ENCODE measurements at regions not wholly inside any gene's neighbourhood (a gene's known extent, or its start where the extent isn't known, plus 50 kb on each side); places are given as distances from the start of the nearest gene placed in this dataset.

DNA sequence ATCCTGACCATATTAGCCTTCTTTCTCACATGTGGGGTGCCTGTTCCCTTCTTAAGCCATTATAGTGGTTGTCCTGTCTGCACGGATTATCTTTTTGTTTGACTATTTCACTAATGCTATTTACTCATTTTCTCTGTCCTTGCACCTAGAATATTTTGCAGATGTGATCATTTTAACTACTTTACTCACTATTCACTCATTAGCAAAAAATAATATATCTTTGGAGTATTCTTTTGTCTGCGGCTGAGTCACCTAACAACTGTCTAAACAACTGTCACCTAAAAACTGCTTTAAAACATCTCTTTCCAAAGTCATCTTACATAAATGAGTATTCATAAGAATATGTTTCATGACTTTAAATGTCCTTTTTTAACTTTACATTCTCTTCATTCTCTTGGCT is 87.4 kb downstream of the KCNJ2 start:
- TF ChIP-seq, protein P1, sequence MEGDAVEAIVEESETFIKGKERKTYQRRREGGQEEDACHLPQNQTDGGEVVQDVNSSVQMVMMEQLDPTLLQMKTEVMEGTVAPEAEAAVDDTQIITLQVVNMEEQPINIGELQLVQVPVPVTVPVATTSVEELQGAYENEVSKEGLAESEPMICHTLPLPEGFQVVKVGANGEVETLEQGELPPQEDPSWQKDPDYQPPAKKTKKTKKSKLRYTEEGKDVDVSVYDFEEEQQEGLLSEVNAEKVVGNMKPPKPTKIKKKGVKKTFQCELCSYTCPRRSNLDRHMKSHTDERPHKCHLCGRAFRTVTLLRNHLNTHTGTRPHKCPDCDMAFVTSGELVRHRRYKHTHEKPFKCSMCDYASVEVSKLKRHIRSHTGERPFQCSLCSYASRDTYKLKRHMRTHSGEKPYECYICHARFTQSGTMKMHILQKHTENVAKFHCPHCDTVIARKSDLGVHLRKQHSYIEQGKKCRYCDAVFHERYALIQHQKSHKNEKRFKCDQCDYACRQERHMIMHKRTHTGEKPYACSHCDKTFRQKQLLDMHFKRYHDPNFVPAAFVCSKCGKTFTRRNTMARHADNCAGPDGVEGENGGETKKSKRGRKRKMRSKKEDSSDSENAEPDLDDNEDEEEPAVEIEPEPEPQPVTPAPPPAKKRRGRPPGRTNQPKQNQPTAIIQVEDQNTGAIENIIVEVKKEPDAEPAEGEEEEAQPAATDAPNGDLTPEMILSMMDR (IDR thresholded peaks at IDR 0.05; ENCODE audit: partially characterized antibody, unreplicated experiment) = no peak
- Mint-ChIP-seq H3K36me3 (ENCODE audit: unreplicated experiment) (no peaks in the 10 kb centered on the region), H3K9me3 (ENCODE audit: unreplicated experiment) (no peaks in the 10 kb centered on the region), H3K4me1 (ENCODE audit: low read depth, unreplicated experiment) (no peaks in the 10 kb centered on the region), H3K4me3 (ENCODE audit: unreplicated experiment) (no peak overlapping the region), H3K27me3 (ENCODE audit: unreplicated experiment) (no peaks in the 10 kb centered on the region), H3K27ac (ENCODE audit: unreplicated experiment) (no peak overlapping the region)
- no peak for DNase-seq

DNA sequence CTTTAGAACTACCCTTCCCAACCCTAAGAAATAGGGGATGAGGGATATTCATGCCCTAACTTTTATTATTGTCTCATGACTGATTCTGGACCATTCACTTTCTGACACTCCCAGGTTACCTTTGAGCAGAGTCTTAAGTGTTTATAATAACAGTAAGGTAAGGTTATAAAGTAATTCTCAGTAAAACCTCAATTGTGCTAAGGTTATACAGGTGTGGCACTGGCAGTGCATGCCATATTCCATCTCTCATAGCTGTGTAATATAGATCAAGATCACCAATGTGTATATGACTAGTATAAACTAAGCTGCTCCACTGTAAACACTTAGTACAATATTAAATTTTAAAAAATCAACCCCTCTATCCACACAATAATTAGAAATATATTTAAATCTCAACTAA is 89.1 kb downstream of the KCNJ2 start:
- Mint-ChIP-seq H3K36me3 (ENCODE audit: unreplicated experiment) (no peaks in the 10 kb centered on the region), H3K27ac (ENCODE audit: unreplicated experiment) (no peak overlapping the region)

DNA sequence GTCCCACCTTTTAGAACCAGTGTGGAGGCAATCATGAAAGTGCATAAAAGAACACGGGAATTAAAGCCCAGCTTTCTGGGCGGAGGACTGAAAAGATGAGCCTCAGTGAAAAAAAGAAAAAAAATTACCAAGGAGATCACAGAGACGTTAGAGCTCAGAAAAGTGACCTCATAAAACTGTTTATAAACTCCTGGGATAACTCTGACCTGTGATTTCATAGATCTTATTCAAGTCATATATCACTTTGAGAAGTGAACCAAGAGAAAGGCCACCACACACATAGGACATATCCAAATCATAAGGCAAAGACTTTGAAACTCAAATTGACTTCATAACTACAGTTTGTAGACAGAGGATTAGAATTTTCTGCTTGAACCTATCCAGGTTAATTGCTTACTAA is 90.1 kb downstream of the KCNJ2 start:
- Mint-ChIP-seq H3K4me3 (ENCODE audit: unreplicated experiment) (no peak overlapping the region), H3K36me3 (ENCODE audit: unreplicated experiment) (no peaks in the 10 kb centered on the region), H3K9me3 (ENCODE audit: unreplicated experiment) (no peaks in the 10 kb centered on the region), H3K27me3 (ENCODE audit: unreplicated experiment) (no peaks in the 10 kb centered on the region), H3K27ac (ENCODE audit: unreplicated experiment) (no peak overlapping the region), H3K4me1 (ENCODE audit: low read depth, unreplicated experiment) (no peaks in the 10 kb centered on the region)
- TF ChIP-seq, protein P1 (IDR thresholded peaks at IDR 0.05; ENCODE audit: partially characterized antibody, unreplicated experiment) = no peak
- no peak for DNase-seq

More for the DNA sequence above, 89.1 kb downstream of the KCNJ2 start:
- DNase-seq = no peak
- Mint-ChIP-seq H3K4me1 (ENCODE audit: low read depth, unreplicated experiment) (no peaks in the 10 kb centered on the region), H3K9me3 (ENCODE audit: unreplicated experiment) (no peaks in the 10 kb centered on the region), H3K27me3 (ENCODE audit: unreplicated experiment) (no peaks in the 10 kb centered on the region), H3K4me3 (ENCODE audit: unreplicated experiment) (no peak overlapping the region)
- TF ChIP-seq, protein P1 (IDR thresholded peaks at IDR 0.05; ENCODE audit: partially characterized antibody, unreplicated experiment) = no peak

DNA sequence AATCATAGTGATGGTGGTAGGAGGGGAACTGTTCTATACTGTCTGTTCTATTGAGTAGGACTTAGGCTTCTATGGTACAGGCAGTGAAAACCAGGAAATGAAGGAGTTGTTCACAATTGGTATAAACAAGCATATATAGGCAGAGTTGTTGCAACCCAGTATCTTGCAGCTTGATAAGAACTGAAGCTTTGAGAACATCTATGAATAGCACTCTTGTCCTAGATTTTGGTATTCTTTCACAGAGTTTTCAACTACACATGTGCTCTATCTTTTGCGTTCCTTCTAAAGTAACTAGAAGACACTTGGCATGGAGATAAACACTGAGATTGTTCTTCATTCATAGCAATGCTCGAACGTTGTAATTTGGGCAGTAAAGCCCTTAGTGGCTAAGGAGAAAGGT is 91.8 kb downstream of the KCNJ2 start:
- no peaks in the 10 kb centered on the region for H3K27me3 Mint-ChIP-seq (ENCODE audit: unreplicated experiment)
- no peaks in the 10 kb centered on the region for H3K36me3 Mint-ChIP-seq (ENCODE audit: unreplicated experiment)

DNA sequence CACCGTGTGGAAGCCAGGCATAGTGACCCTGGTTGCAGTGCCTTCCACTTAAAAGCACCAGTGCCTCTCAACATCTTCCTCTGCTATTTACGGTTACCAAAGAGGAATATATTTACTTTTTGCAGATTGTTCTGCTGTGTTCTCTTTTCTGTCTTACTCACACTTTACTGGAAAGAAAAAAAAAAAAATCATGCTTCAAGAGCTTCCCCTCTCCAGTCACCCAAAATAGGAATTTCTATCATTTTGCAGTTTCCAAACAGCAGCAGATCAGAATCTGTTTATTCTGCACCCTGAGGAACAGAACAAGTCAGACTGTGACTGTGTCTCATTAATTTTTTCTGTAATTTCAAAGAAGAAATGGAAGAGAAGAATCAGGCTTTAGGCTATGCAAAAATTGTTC is 96.1 kb downstream of the KCNJ2 start:
- Mint-ChIP-seq H3K9me3 (ENCODE audit: unreplicated experiment) (no peaks in the 10 kb centered on the region), H3K36me3 (ENCODE audit: unreplicated experiment) (no peaks in the 10 kb centered on the region), H3K4me1 (ENCODE audit: low read depth, unreplicated experiment) (no peaks in the 10 kb centered on the region), H3K4me3 (ENCODE audit: unreplicated experiment) (no peak overlapping the region), H3K27me3 (ENCODE audit: unreplicated experiment) (no peaks in the 10 kb centered on the region), H3K27ac (ENCODE audit: unreplicated experiment) (no peak overlapping the region)
- DNase-seq = no peak
- TF ChIP-seq, protein P1 (IDR thresholded peaks at IDR 0.05; ENCODE audit: partially characterized antibody, unreplicated experiment) = no peak

More for the DNA sequence above, 91.8 kb downstream of the KCNJ2 start:
- Mint-ChIP-seq H3K4me3 (ENCODE audit: unreplicated experiment) (no peak overlapping the region), H3K4me1 (ENCODE audit: low read depth, unreplicated experiment) (no peaks in the 10 kb centered on the region), H3K9me3 (ENCODE audit: unreplicated experiment) (no peaks in the 10 kb centered on the region), H3K27ac (ENCODE audit: unreplicated experiment) (no peak overlapping the region)
- no peak for DNase-seq
- TF ChIP-seq, protein P1 (IDR thresholded peaks at IDR 0.05; ENCODE audit: partially characterized antibody, unreplicated experiment) = no peak

All from glutamatergic neuron (in vitro differentiated cells).